ENCODE measurements at regions not wholly inside any gene's neighbourhood (a gene's known extent, or its start where the extent isn't known, plus 50 kb on each side); places are given as distances from the start of the nearest gene placed in this dataset.

GRCh38 chr5:124921694-124922093 lies 175.3 kb upstream of the ZNF608 start (continued):
- TF ChIP-seq NR2F1 (conservative IDR thresholded peaks at IDR 0.05) (no peak), POLR2AphosphoS5 (IDR thresholded peaks at IDR 0.05; ENCODE audit: low read length) (no peak), PKNOX1 (IDR thresholded peaks at IDR 0.05) (no peak)

GRCh38 chr5:124922255-124922975 lies 176.0 kb upstream of the ZNF608 start:
- peak overlapping the region; percentile 76 for H2AFZ ChIP-seq (ENCODE audit: control insufficient read depth, low read depth, low read length)
- H3K79me2 ChIP-seq (ENCODE audit: control insufficient read depth, insufficient read depth, low read length), result no peaks in the 10 kb centered on the region
- in situ Hi-C loops (cut with MboI) (no loop called here), intact Hi-C loops (cut with micrococcal nuclease; ENCODE audit: unreplicated experiment) (loop anchor here (5.0 to 10.0 kb wide), 4 partner anchors 85 to 1248 kb away; partner anchors contain the start of gene ZNF608)
- H3K9ac ChIP-seq (ENCODE audit: control insufficient read depth, insufficient read depth, low read length), result peak overlapping the region; percentile 11; the same call in 1 of the 2 replicates
- DNase-seq (ENCODE audit: low read depth, low spot score), result no peak
- no peaks in the 10 kb centered on the region for H3K27me3 ChIP-seq (replicated peaks in 1 of 2; ENCODE audit: control insufficient read depth in 2 of 2, insufficient read depth in 2 of 2, low read length in 1 of 2)
- ChIA-PET POLR2A (interaction anchor here (1.0 to 3.5 kb wide), 6 partner anchors 12 to 174 kb away, joined by 4 to 48 read pairs (median 8); no protein-coding TSS in a partner anchor), SMC1A (ENCODE audit: uncharacterized antibody, unreplicated experiment) (interaction anchor here (0.6 to 5.4 kb wide), 29 partner anchors 8 to 221 kb away, joined by 3 to 166 read pairs (median 6); partner anchors contain the start of gene ZNF608), CTCF (interaction anchor here (0.8 to 2.4 kb wide), 5 partner anchors 10 to 29 kb away, joined by 3 to 9 read pairs (median 6); no protein-coding TSS in a partner anchor), RAD21 (ENCODE audit: unreplicated experiment) (interaction anchor here (0.7 to 5.5 kb wide), 22 partner anchors 11 to 219 kb away, joined by 3 to 190 read pairs (median 8); partner anchors contain the start of gene ZNF608)
- no peaks in the 10 kb centered on the region for H3K36me3 ChIP-seq (ENCODE audit: control insufficient read depth in 2 of 2, insufficient read depth in 2 of 2, low read length in 1 of 2)
- H3K9me3 ChIP-seq (replicated peaks; ENCODE audit: control insufficient read depth, insufficient read depth, low read length), result no peaks in the 10 kb centered on the region
- no peak for FAIRE-seq
- H4K20me1 ChIP-seq (ENCODE audit: control insufficient read depth, insufficient read depth), result no peaks in the 10 kb centered on the region
- H3K4me1 ChIP-seq (ENCODE audit: control insufficient read depth, insufficient read depth, low read length), result peaks cover 30% of the 10 kb centered on the region
- H3K4me2 ChIP-seq (ENCODE audit: control insufficient read depth, insufficient read depth), result peak overlapping the region; percentile 90
- ATAC-seq, result peak; percentile 42
- BruUV-seq (replicated peaks), result no TSS peak
- H3K27ac ChIP-seq (ENCODE audit: control insufficient read depth, insufficient read depth), result peak overlapping the region; percentile 86
- peak overlapping the region; percentile 8; the same call in 1 of the 2 replicates for H3K4me3 ChIP-seq
- 45% methylated on average over 6 of the region's 6 CpGs for WGBS (ENCODE audit: insufficient coverage, insufficient replicate concordance, low lambda C conversion rate, missing lambda C conversion rate)
- TF ChIP-seq PRDM15 (CRISPR knock-in tag; IDR thresholded peaks at IDR 0.05) (no peak), IRF4 (IDR thresholded peaks at IDR 0.05; ENCODE audit: low read depth, low read length) (no peak), BRCA1 (IDR thresholded peaks at IDR 0.05; ENCODE audit: low read depth, low read length) (no peak), CEBPZ (IDR thresholded peaks at IDR 0.05; ENCODE audit: low read depth, low read length) (no peak), POLR2AphosphoS5 (IDR thresholded peaks at IDR 0.05; ENCODE audit: low read length) (no peak), JUNB (IDR thresholded peaks at IDR 0.05) (no peak), ZZZ3 (IDR thresholded peaks at IDR 0.05; ENCODE audit: control insufficient read depth, insufficient read length, low read depth) (no peak), SKIL (IDR thresholded peaks at IDR 0.05; ENCODE audit: low read depth, poor library complexity, severe bottlenecking) (peak; percentile 31)

Measured in GM12878 (cell line).